Activated CD4-positive, alpha-beta T cell treated with anti-CD3 and anti-CD28 coated beads, Interleukin-2, amount 50 U/mL, for 24 hours (primary cell): ENCODE measurements at regions not wholly inside any gene's neighbourhood (a gene's known extent, or its start where the extent isn't known, plus 50 kb on each side); places are given as distances from the start of the nearest gene placed in this dataset.

Experiments
- DNase-seq, 2 donors: peaks; one replicate each; pipeline ENCODE4 v3.0.0-alpha.2; 2020; ENCODE audit warnings: low read depth in 1 of 2, low spot score in 1 of 2

GRCh38 chr11:115591380-115591779, 87.2 kb upstream of the CADM1 start:
- no peak for DNase-seq

GRCh38 chr11:115590254-115590653, 86.0 kb upstream of the CADM1 start:
- no peak for DNase-seq

GRCh38 chr11:115587718-115588342, 83.6 kb upstream of the CADM1 start:
- no peak for DNase-seq

- no peak for DNase-seq
Measured at GRCh38 chr11:115585361-115586024, 81.3 kb upstream of the CADM1 start.

GRCh38 chr11:115581871-115582639, 77.8 kb upstream of the CADM1 start:
- no peak for DNase-seq

- no peak for DNase-seq
Measured at GRCh38 chr11:115580927-115581680, 76.9 kb upstream of the CADM1 start.

GRCh38 chr11:115580416-115580815, 76.2 kb upstream of the CADM1 start:
- DNase-seq, result no peak

GRCh38 chr11:115579181-115579825, 75.1 kb upstream of the CADM1 start:
- no peak for DNase-seq

- no peak for DNase-seq
Measured at GRCh38 chr11:115578275-115578674, 74.1 kb upstream of the CADM1 start.

GRCh38 chr11:115577701-115578100, 73.5 kb upstream of the CADM1 start:
- no peak for DNase-seq

- no peak for DNase-seq
Measured at GRCh38 chr11:115576606-115577380, 72.6 kb upstream of the CADM1 start.

- DNase-seq, result no peak
Measured at GRCh38 chr11:115572551-115572950, 68.3 kb upstream of the CADM1 start.

GRCh38 chr11:115566180-115566764, 62.1 kb upstream of the CADM1 start:
- DNase-seq, result no peak

GRCh38 chr11:115564851-115565250, 60.6 kb upstream of the CADM1 start:
- DNase-seq, result no peak

GRCh38 chr11:115561116-115561515, 56.9 kb upstream of the CADM1 start:
- DNase-seq, result no peak

GRCh38 chr11:115558635-115559034, 54.4 kb upstream of the CADM1 start:
- no peak for DNase-seq

GRCh38 chr11:115557681-115558080, 53.5 kb upstream of the CADM1 start:
- no peak for DNase-seq

- no peak for DNase-seq
Measured at GRCh38 chr11:115556984-115557383, 52.8 kb upstream of the CADM1 start.

- no peak for DNase-seq
Measured at GRCh38 chr11:115555336-115556090, 51.3 kb upstream of the CADM1 start.
